ENCODE measurements at regions not wholly inside any gene's neighbourhood (a gene's known extent, or its start where the extent isn't known, plus 50 kb on each side); places are given as distances from the start of the nearest gene placed in this dataset.

DNA sequence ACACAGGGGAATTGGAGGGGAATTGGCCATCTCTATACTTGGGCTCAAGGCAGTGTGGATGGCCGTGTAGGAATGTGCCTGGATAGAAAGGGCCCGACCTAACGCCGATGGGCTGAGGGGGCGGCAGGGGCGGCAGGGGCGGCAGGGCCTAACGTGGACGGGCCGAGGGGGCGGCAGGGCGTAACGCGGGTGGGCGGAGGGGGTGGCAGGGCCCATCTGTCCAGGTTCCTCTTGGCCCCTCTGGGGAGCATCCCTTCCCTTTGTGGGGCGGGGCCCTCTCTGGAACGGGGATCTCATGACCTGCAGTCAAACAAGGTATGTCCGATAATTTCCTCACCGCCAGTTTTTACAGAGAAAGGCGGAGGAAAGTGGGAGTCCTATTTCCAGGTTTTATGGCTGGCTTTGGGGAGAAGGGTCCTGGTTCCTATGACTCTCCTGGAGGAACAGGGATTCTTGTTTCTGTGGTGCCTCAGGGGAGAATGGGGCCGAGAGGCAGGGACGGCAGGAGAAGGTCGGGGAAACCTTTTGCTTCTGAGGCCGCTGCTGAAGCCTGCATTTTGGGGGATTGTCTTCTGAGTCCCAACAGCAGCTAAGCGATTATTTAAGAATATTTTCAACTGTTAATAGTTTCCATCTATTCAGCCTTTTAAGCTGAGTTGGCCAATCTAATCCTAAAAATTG lies 100.8 kb upstream of the FRMD1 start:
- no peak overlapping the region for H4K8ac ChIP-seq (replicated peaks; ENCODE audit: insufficient read length, low read depth, low read length)
- H3K4me1 ChIP-seq (ENCODE audit: insufficient read depth, low read length), result peaks cover 2% of the 10 kb centered on the region; the same call in 1 of the 2 replicates
- no peak overlapping the region for H3K27ac ChIP-seq (ENCODE audit: insufficient read length, low read depth, low read length)
- no peak overlapping the region for H3T11ph ChIP-seq (ENCODE audit: low read length)
- H3K23ac ChIP-seq (ENCODE audit: insufficient read length, low read depth, low read length), result no peak overlapping the region
- no peak overlapping the region for H3K9ac ChIP-seq (ENCODE audit: extremely low read depth, insufficient read length, low read length)
- Mint-ChIP-seq H3K36me3 (ENCODE audit: insufficient read depth in 1 of 3, low read depth in 3 of 3) (no peaks in the 10 kb centered on the region; a peak in 1 of 7 replicates), H3K9me3 (no peaks in the 10 kb centered on the region), H3K4me3 (no peak overlapping the region; a peak in 1 of 5 replicates), H3K27ac (peak overlapping the region; percentile 61 to 83 (median 66); a peak in 5 of 7 replicates), H3K4me1 (peaks cover 47 to 52% of the 10 kb centered on the region in 2 experiments), H3K27me3 (ENCODE audit: low read depth) (peaks cover 14% of the 10 kb centered on the region)
- H3K27me3 ChIP-seq (ENCODE audit: insufficient read depth, low read length), result no peaks in the 10 kb centered on the region
- H4K5ac ChIP-seq (ENCODE audit: insufficient read length, low read depth, low read length), result no peak overlapping the region
- H2BK120ac ChIP-seq (ENCODE audit: low read depth, low read length, poor library complexity, severe bottlenecking), result no peak overlapping the region
- H3K4me2 ChIP-seq (ENCODE audit: insufficient read depth, insufficient read length, low read length), result no peak overlapping the region
- H3K23me2 ChIP-seq (ENCODE audit: insufficient read length, low read depth, low read length, poor library complexity, severe bottlenecking), result no peaks in the 10 kb centered on the region
- H2BK15ac ChIP-seq (ENCODE audit: low read depth, low read length), result no peak overlapping the region
- no peak overlapping the region for H2AK5ac ChIP-seq (ENCODE audit: insufficient read length, low read length)
- no peaks in the 10 kb centered on the region for H4K20me1 ChIP-seq (ENCODE audit: control insufficient read depth, insufficient read depth, insufficient read length)
- no peak overlapping the region for H4K91ac ChIP-seq (ENCODE audit: insufficient read length, low read depth, low read length)
- H2BK12ac ChIP-seq (ENCODE audit: insufficient read length, low read depth, low read length), result no peak overlapping the region
- no peak overlapping the region for H2BK5ac ChIP-seq (ENCODE audit: insufficient read length, low read length)
- no peaks in the 10 kb centered on the region for H3K79me1 ChIP-seq (ENCODE audit: insufficient read depth, low read depth, low read length, poor library complexity, severe bottlenecking)
- no peak overlapping the region for H3K4ac ChIP-seq (ENCODE audit: low read depth, low read length)
- TF ChIP-seq, protein P1, sequence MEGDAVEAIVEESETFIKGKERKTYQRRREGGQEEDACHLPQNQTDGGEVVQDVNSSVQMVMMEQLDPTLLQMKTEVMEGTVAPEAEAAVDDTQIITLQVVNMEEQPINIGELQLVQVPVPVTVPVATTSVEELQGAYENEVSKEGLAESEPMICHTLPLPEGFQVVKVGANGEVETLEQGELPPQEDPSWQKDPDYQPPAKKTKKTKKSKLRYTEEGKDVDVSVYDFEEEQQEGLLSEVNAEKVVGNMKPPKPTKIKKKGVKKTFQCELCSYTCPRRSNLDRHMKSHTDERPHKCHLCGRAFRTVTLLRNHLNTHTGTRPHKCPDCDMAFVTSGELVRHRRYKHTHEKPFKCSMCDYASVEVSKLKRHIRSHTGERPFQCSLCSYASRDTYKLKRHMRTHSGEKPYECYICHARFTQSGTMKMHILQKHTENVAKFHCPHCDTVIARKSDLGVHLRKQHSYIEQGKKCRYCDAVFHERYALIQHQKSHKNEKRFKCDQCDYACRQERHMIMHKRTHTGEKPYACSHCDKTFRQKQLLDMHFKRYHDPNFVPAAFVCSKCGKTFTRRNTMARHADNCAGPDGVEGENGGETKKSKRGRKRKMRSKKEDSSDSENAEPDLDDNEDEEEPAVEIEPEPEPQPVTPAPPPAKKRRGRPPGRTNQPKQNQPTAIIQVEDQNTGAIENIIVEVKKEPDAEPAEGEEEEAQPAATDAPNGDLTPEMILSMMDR (conservative IDR thresholded peaks at IDR 0.05), result no peak
- peak overlapping the region; percentile 83 for H2BK20ac ChIP-seq (ENCODE audit: low read depth, low read length, poor library complexity, severe bottlenecking)
- H3K79me2 ChIP-seq (ENCODE audit: insufficient read depth, low read length), result no peaks in the 10 kb centered on the region
- H3K56ac ChIP-seq (ENCODE audit: insufficient read length, low read depth, low read length), result no peak overlapping the region
- DNase-seq, result peak; percentile 20
- no peak overlapping the region for H3K14ac ChIP-seq (ENCODE audit: insufficient read depth, low read length)
- no peak overlapping the region for H3K18ac ChIP-seq (ENCODE audit: insufficient read length, low read depth, low read length)
- no peaks in the 10 kb centered on the region for H3K9me3 ChIP-seq (ENCODE audit: control insufficient read depth, low read depth, low read length)
- WGBS (ENCODE audit: extremely low coverage, insufficient read length, low lambda C conversion rate), result no CpG with 5 or more reads among the region's 25 CpGs
- no peak overlapping the region for H2AFZ ChIP-seq (ENCODE audit: low read length)
